A673 (cell line): ENCODE measurements at regions not wholly inside any gene's neighbourhood (a gene's known extent, or its start where the extent isn't known, plus 50 kb on each side); places are given as distances from the start of the nearest gene placed in this dataset.

Experiments used
- CTCF ChIP-seq: fragments of 300-800, 200-600 bp; sonication (generic); conservative IDR thresholded peaks from 2 replicates; pipeline ENCODE4 v1.5.1; 2017; ENCODE audit warnings: low read depth, mild to moderate bottlenecking, antibody characterized with exemption, low read length, moderate library complexity, mixed read lengths
- EZH2 ChIP-seq: fragments of 200-600 bp; sonication (generic); IDR thresholded peaks from 2 replicates; pipeline ENCODE4 v1.6.1; 2017; ENCODE audit warnings: borderline replicate concordance, low read depth, mild to moderate bottlenecking, mixed read lengths, antibody characterized with exemption, low read length; ENCODE audit not compliant: poor library complexity, severe bottlenecking

- TF ChIP-seq CTCF, result no peak
- no peak for TF ChIP-seq EZH2
These were observed 242.4 kb upstream of the PCSK5 start for GRCh38 chr9:75648034-75648433.
